GM10266 (cell line): ENCODE measurements at regions not wholly inside any gene's neighbourhood (a gene's known extent, or its start where the extent isn't known, plus 50 kb on each side); places are given as distances from the start of the nearest gene placed in this dataset.

ENCODE experiments used
- DNase-seq: peaks from one replicate; pipeline ENCODE4 v3.0.0; 2012; ENCODE audit errors: extremely low spot score
- TF ChIP-seq, protein P1 (sequence below): IDR thresholded peaks from 2 replicates; pipeline ENCODE4 v1.5.1; 2012; ENCODE audit warnings: mild to moderate bottlenecking, low read depth; ENCODE audit not compliant: control insufficient read depth, insufficient read depth; ENCODE audit errors: missing control alignments

GRCh38 chr3:135458541-135459322 is 506.8 kb upstream of the PPP2R3A start:
- TF ChIP-seq, protein P1, sequence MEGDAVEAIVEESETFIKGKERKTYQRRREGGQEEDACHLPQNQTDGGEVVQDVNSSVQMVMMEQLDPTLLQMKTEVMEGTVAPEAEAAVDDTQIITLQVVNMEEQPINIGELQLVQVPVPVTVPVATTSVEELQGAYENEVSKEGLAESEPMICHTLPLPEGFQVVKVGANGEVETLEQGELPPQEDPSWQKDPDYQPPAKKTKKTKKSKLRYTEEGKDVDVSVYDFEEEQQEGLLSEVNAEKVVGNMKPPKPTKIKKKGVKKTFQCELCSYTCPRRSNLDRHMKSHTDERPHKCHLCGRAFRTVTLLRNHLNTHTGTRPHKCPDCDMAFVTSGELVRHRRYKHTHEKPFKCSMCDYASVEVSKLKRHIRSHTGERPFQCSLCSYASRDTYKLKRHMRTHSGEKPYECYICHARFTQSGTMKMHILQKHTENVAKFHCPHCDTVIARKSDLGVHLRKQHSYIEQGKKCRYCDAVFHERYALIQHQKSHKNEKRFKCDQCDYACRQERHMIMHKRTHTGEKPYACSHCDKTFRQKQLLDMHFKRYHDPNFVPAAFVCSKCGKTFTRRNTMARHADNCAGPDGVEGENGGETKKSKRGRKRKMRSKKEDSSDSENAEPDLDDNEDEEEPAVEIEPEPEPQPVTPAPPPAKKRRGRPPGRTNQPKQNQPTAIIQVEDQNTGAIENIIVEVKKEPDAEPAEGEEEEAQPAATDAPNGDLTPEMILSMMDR: no peak

DNA sequence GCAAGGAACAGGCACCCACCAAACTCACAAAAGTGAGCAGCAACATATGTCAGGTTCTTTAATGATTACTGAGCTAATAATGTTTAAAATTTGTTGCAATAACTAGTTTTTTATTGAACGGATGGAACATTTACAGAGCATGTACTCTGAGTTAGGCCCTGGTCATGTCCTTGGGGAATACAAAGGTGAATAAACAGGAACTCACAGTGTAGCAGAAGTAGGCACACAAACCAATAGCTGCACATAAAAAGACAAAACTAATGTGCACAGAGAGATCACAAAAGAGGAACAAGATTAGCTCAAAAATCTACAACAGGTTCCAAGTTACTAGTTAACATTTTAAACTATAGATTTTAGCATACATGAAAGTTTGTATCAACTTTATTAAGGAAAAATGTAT is 505.3 kb upstream of the PPP2R3A start:
- TF ChIP-seq, protein P1: no peak

More at GRCh38 chr3:135458541-135459322, 506.8 kb upstream of the PPP2R3A start:
- no peak for DNase-seq

DNA sequence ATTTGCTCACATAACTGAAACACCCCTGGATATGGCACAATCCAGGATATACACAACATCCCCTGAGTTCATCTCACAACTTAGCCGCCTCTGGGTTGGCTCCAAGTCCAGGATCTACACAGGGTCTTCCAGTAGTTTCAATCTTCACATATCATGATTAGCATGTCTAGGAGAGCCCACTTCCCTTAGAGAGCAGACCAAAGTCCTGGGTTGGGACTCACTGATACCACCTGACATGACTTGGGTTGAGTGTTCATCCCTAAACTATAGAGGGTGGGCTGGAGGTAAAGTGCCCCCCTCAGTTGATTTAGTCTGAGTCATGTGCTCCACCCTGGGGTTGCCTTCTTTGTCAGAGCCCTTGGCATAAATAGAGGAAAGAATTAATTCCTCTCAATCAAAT is 493.6 kb upstream of the PPP2R3A start:
- TF ChIP-seq, protein P1: no peak

More for the DNA sequence above, 505.3 kb upstream of the PPP2R3A start:
- DNase-seq: no peak

DNA sequence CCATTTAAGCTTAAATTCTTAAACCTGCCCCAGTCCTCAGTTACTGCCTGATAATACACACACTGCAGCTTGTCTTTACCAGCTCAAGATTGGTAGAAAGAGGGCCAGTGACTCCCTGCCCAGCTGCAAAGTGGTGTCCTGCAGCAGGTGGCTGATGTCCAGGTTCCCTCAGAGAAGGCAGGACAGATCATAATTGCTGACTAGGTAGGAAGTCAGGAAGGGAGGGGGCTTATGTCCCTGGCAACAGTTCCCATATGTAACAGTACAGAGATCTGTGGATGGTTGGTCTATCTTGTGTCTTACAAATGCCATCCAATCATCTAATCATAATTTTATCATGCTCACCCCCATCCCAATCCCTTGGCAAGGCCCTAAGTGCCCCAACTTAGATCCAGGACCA is 492.1 kb upstream of the PPP2R3A start:
- DNase-seq: no peak
- TF ChIP-seq, protein P1: no peak

More for the DNA sequence above, 493.6 kb upstream of the PPP2R3A start:
- DNase-seq: no peak

DNA sequence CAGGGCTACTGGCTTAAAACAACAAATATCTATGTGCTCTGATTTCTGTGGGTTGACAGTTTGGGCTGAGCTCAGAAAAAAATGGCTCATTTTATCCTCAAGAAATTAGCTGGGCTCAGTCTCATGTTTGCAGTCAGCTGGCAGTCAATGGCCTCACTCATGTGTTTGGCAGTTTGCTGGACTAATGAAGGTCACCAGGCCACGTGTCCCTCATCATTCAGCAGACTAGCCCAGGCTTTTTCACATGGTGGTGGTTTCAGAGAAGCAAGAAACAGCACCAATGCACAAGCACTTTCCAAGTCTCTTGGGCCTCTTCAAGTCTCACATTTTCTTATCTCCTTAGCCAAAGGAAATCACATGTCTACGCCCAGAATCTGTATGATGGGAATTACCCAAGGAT is 478.3 kb upstream of the PPP2R3A start:
- no peak for DNase-seq
- TF ChIP-seq, protein P1: no peak

DNA sequence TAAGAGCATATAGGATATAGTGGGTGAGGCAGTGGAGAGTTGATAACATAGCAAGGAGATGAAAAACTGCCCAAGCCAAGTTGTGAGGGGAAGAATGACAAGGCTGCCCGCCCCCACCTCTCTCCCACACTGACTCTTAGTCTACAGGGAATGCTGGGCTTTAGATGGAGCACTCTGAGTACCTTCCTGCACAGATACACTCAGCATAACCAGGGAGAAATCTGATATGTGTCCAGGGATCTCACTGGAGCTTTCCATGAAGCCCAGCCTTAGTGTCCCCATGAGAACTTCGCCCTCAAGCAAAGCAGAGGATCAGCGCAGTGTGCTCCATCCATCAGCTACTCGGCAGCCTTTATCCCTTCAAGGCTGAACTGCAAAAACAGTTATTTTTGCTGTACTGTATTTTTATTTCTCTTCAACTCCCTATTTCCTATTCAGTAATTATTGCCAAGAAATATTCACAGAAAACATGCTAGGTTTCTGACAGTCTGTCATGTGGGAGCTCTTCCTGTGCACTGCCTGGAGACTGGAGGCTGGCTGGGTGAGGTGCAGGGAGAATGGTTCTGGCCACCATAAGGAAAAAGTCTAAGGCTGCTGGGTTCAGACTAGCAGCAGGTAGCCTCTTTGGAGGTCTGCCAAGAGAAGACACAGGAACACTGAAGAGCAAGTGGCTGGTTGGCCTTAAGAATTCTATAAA is 475.2 kb upstream of the PPP2R3A start:
- no peak for DNase-seq
- TF ChIP-seq, protein P1: no peak

- TF ChIP-seq, protein P1: no peak
- no peak for DNase-seq
Measured at GRCh38 chr3:135491491-135492205, 473.9 kb upstream of the PPP2R3A start.
